Left ventricle myocardium inferior (tissue), 1 donor: ENCODE measurements at regions not wholly inside any gene's neighbourhood (a gene's known extent, or its start where the extent isn't known, plus 50 kb on each side); places are given as distances from the start of the nearest gene placed in this dataset.

ENCODE experiments used
- DNase-seq: peaks from one replicate; pipeline ENCODE4 v3.0.0-alpha.2; 2020
- H3K27ac ChIP-seq: fragments of 200-600 bp; replicated peaks from 2 replicates; pipeline ENCODE4 v1.8.0; 2021
- H3K27me3 ChIP-seq: fragments of 200-600 bp; 2 replicates; pipeline ENCODE4 v1.8.0; 2021; ENCODE audit warnings: low read depth
- H3K36me3 ChIP-seq: fragments of 200-600 bp; 2 replicates; pipeline ENCODE4 v1.8.0; 2021
- H3K4me1 ChIP-seq: fragments of 200-600 bp; 2 replicates; pipeline ENCODE4 v1.8.0; 2021
- H3K4me3 ChIP-seq: fragments of 200-600 bp; 2 replicates; pipeline ENCODE4 v1.8.0; 2021; ENCODE audit warnings: mild to moderate bottlenecking, moderate library complexity
- H3K9me3 ChIP-seq: fragments of 200-600 bp; replicated peaks from 2 replicates; pipeline ENCODE4 v1.8.0; 2021
- intact Hi-C: fragments of 100-400 bp; cut with micrococcal nuclease; formaldehyde crosslinking; loops from one replicate; pipeline ENCODE4 v1.11.0; 2022
- TF ChIP-seq, protein P1 (sequence below): fragments of 200-600 bp; IDR thresholded peaks from 2 replicates; pipeline ENCODE4 v1.8.0; 2021; ENCODE audit warnings: antibody characterized with exemption, mild to moderate bottlenecking, borderline replicate concordance
- donor health status: DM: no; HTN: yes; CAD: no; lungs with severe emphysema.

- no peaks in the 10 kb centered on the region for H3K36me3 ChIP-seq
- intact Hi-C loops = no loop called here
- TF ChIP-seq, protein P1, sequence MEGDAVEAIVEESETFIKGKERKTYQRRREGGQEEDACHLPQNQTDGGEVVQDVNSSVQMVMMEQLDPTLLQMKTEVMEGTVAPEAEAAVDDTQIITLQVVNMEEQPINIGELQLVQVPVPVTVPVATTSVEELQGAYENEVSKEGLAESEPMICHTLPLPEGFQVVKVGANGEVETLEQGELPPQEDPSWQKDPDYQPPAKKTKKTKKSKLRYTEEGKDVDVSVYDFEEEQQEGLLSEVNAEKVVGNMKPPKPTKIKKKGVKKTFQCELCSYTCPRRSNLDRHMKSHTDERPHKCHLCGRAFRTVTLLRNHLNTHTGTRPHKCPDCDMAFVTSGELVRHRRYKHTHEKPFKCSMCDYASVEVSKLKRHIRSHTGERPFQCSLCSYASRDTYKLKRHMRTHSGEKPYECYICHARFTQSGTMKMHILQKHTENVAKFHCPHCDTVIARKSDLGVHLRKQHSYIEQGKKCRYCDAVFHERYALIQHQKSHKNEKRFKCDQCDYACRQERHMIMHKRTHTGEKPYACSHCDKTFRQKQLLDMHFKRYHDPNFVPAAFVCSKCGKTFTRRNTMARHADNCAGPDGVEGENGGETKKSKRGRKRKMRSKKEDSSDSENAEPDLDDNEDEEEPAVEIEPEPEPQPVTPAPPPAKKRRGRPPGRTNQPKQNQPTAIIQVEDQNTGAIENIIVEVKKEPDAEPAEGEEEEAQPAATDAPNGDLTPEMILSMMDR = no peak
- H3K9me3 ChIP-seq = no peaks in the 10 kb centered on the region
- H3K27ac ChIP-seq = no peak overlapping the region
- no peaks in the 10 kb centered on the region for H3K4me1 ChIP-seq
- no peak for DNase-seq
- peaks cover 54% of the 10 kb centered on the region for H3K27me3 ChIP-seq
- H3K4me3 ChIP-seq = no peak overlapping the region
These were observed 101.9 kb upstream of the CREB5 start for GRCh38 chr7:28310460-28310848.

DNA sequence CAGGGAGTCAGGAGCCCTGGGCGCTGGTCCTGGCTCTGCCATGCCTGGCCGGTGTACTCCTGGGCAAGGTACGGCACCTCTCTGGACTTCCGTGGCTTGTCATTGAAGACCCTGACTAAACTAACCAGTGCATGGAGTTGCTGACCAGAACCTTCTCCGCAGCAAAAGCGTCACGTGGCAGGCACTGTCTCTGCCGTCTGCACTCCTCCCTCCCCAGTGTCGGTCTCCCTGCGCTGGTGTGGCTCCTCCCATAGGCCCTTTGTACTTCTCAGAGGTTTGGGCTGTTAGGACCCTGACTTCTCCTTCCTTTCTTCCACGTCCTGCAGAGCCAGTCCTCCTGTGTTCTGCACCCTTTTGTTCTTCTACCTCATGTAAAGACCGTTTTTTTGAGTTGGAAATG lies 100.6 kb upstream of the CREB5 start:
- intact Hi-C loops = no loop called here
- H3K27ac ChIP-seq = no peak overlapping the region
- no peaks in the 10 kb centered on the region for H3K36me3 ChIP-seq
- H3K9me3 ChIP-seq = no peaks in the 10 kb centered on the region
- TF ChIP-seq, protein P1 = no peak
- H3K4me1 ChIP-seq = no peaks in the 10 kb centered on the region
- H3K4me3 ChIP-seq = no peak overlapping the region
- H3K27me3 ChIP-seq = peaks cover 65% of the 10 kb centered on the region
- no peak for DNase-seq

DNA sequence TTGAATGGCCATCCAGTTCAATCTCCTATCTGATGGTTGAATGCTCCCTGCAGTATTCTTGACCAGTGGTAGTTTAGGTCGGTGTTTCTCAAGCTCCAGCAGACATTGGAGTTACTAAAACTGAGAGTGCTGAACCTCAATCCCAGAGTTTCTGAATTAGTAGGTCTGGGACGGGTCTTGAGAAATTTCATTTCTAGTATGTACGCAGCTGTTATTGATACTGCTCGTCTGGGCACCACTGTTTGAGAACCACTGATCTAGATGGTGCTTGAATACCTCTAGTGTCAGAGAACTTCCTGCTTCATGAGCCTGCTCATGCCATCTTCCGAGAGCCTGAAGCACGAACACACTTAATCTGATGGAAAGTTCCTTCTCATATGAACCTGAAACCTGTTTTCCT lies 99.4 kb upstream of the CREB5 start:
- Histone ChIP-seq H3K9me3 (no peaks in the 10 kb centered on the region), H3K27ac (no peak overlapping the region), H3K36me3 (no peaks in the 10 kb centered on the region), H3K4me3 (no peak overlapping the region), H3K27me3 (peaks cover 67% of the 10 kb centered on the region), H3K4me1 (no peaks in the 10 kb centered on the region)
- intact Hi-C loops = no loop called here
- DNase-seq = no peak
- TF ChIP-seq, protein P1 = no peak

DNA sequence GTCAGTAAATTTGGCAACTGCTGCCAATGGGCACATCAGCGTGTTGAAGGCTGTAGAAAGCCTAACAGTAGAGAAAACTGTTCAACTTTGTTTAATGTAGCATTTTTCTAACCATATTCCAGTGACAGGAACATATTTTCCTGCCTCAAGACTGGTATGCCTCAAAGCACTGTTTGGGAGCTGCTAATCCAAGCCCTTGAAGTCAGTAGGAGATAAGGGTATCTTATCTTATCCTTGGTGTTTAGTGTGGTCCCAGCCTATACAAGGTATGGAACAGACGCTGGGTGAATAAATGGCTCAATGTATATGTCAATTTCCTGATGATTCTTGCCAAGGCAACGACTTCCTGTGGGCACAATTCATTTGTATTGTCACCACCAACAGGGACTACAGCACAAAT lies 97.5 kb upstream of the CREB5 start:
- no peak for DNase-seq
- Histone ChIP-seq H3K27ac (no peak overlapping the region), H3K9me3 (no peaks in the 10 kb centered on the region), H3K36me3 (no peaks in the 10 kb centered on the region), H3K4me1 (no peaks in the 10 kb centered on the region), H3K27me3 (peaks cover 65% of the 10 kb centered on the region), H3K4me3 (no peak overlapping the region)
- TF ChIP-seq, protein P1 = no peak
- intact Hi-C loops = no loop called here

- no peaks in the 10 kb centered on the region for H3K36me3 ChIP-seq
- H3K4me3 ChIP-seq = no peak overlapping the region
- H3K9me3 ChIP-seq = no peaks in the 10 kb centered on the region
- no peak overlapping the region for H3K27ac ChIP-seq
- TF ChIP-seq, protein P1 = no peak
- intact Hi-C loops = no loop called here
- peaks cover 56% of the 10 kb centered on the region for H3K27me3 ChIP-seq
- no peak for DNase-seq
- no peaks in the 10 kb centered on the region for H3K4me1 ChIP-seq
These were observed 96.5 kb upstream of the CREB5 start for GRCh38 chr7:28315565-28316410.
